Esophagus muscularis mucosa (tissue), 4 donors: ENCODE measurements at regions not wholly inside any gene's neighbourhood (a gene's known extent, or its start where the extent isn't known, plus 50 kb on each side); places are given as distances from the start of the nearest gene placed in this dataset.

ENCODE experiments used
- DNase-seq: peaks from one replicate; pipeline ENCODE4 v3.0.0-alpha.2; 2017; ENCODE audit errors: extremely low spot score
- H3K27ac ChIP-seq, 4 donors: fragments of 200-600 bp; sonication (generic); replicated peaks in 1 of 4; 1 replicate in 3 of 4; 2 replicates in 1 of 4; pipeline ENCODE4 v1.5.1; 2016 to 2019; ENCODE audit warnings: mild to moderate bottlenecking in 1 of 4
- H3K27me3 ChIP-seq, 4 donors: fragments of 200-600 bp; sonication (generic); one replicate each; pipeline versions ENCODE4 v1.5.1 to v1.6.0; 2016 to 2019
- H3K36me3 ChIP-seq, 4 donors: fragments of 200-600 bp; sonication (generic); one replicate each; pipeline ENCODE4 v1.5.1; 2016 to 2019
- H3K4me1 ChIP-seq, 4 donors: fragments of 200-600 bp; sonication (generic); one replicate each; pipeline ENCODE4 v1.5.1; 2016 to 2019
- H3K4me3 ChIP-seq, 4 donors: fragments of 200-600 bp; sonication (generic); 1 replicate in 2 of 4; 2 replicates in 2 of 4; pipeline ENCODE4 v1.5.1; 2016 to 2019; ENCODE audit warnings: mild to moderate bottlenecking in 4 of 4, moderate library complexity in 1 of 4
- H3K9me3 ChIP-seq, 4 donors: fragments of 200-600 bp; sonication (generic); 1 replicate in 3 of 4; 2 replicates in 1 of 4; pipeline ENCODE4 v1.5.1; 2016 to 2019
- EP300 ChIP-seq: sonication (generic); formaldehyde crosslinking; IDR thresholded peaks from one replicate; pipeline ENCODE4 v1.6.1; 2017; ENCODE audit warnings: antibody characterized with exemption
- POLR2A ChIP-seq: fragments of 450-650 bp; IDR thresholded peaks from one replicate; pipeline ENCODE4 v1.6.1; 2017; ENCODE audit warnings: antibody characterized with exemption, moderate library complexity, mild to moderate bottlenecking, low read depth
- POLR2AphosphoS5 ChIP-seq, 2 donors: sonication (generic); formaldehyde crosslinking; IDR thresholded peaks; one replicate each; pipeline ENCODE4 v1.6.1; 2017; ENCODE audit warnings: antibody characterized with exemption in 2 of 2
- WGBS: methylation state at CpG from one replicate; pipeline ENCODE4 v1.1.5; 2018; 5-methylcytosine and 5-hydroxymethylcytosine counted together
- intact Hi-C: fragments of 100-400 bp; cut with DNase I; formaldehyde crosslinking; loops from one replicate; pipeline ENCODE4 v1.15.1; 2023
- TF ChIP-seq, protein P1 (sequence below), 3 experiments: fragments of 200-600 bp in 2 of 3; fragments of 450-650 bp in 1 of 3; sonication (generic) in 2 of 3; IDR thresholded peaks; one replicate each; pipeline ENCODE4 v1.5.1; 2017 to 2019; ENCODE audit warnings: antibody characterized with exemption in 3 of 3, mild to moderate bottlenecking in 2 of 3, moderate library complexity in 1 of 3

DNA sequence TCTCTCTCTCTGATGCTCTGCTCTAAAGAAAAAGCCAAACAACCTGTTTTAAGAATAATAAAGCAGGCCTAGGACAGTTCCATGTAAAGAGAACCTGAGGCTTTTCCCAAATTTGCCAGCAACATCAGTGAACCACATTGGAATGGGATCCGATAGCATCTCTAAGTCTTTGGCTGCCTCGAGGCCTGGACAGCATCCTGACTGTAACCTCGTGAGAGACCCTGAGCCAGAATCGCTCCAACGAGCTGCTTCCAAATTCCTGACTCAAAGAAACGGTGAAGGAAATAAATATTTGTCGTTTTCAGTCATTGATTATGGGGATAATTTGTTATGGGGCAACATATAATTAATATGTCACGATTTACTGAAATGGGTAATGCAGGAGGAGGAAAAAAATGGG, 1012.8 kb downstream of the ROBO2 start:
- Histone ChIP-seq H3K27me3 (no peaks in the 10 kb centered on the region), H3K4me1 (no peaks in the 10 kb centered on the region), H3K36me3 (no peaks in the 10 kb centered on the region), H3K9me3 (no peaks in the 10 kb centered on the region), H3K27ac (no peak overlapping the region), H3K4me3 (no peak overlapping the region)
- TF ChIP-seq POLR2AphosphoS5 (IDR thresholded peaks at IDR 0.05) (no peak), EP300 (no peak), POLR2A (no peak)
- TF ChIP-seq, protein P1, sequence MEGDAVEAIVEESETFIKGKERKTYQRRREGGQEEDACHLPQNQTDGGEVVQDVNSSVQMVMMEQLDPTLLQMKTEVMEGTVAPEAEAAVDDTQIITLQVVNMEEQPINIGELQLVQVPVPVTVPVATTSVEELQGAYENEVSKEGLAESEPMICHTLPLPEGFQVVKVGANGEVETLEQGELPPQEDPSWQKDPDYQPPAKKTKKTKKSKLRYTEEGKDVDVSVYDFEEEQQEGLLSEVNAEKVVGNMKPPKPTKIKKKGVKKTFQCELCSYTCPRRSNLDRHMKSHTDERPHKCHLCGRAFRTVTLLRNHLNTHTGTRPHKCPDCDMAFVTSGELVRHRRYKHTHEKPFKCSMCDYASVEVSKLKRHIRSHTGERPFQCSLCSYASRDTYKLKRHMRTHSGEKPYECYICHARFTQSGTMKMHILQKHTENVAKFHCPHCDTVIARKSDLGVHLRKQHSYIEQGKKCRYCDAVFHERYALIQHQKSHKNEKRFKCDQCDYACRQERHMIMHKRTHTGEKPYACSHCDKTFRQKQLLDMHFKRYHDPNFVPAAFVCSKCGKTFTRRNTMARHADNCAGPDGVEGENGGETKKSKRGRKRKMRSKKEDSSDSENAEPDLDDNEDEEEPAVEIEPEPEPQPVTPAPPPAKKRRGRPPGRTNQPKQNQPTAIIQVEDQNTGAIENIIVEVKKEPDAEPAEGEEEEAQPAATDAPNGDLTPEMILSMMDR (IDR thresholded peaks at IDR 0.05) = no peak
- 77% methylated on average over 8 of the region's 8 CpGs for WGBS
- intact Hi-C loops = no loop called here
- no peak for DNase-seq

DNA sequence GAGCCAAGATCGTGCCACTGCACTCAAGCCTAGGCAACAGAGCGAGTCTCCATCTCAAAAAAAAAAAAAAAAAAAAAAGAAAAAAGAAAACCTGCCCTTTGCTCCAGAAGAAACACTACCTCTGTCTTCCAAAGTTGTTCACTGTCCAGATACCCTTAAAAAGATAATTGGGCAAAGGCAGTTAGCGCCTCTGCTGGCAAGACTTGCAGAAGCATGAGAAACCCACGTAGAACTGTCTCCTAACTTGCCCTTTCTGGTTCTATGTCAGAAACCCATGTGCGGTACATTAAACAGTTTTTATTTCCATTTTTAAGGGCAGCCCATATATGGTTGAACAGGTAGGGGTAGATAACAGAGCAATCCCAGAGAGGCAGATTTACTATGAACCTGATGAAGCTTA, 1026.4 kb downstream of the ROBO2 start:
- H3K4me1 ChIP-seq = no peaks in the 10 kb centered on the region
- no peaks in the 10 kb centered on the region for H3K9me3 ChIP-seq
- no peak for DNase-seq
- TF ChIP-seq POLR2A = no peak
- TF ChIP-seq, protein P1 (IDR thresholded peaks at IDR 0.05) = no peak
- TF ChIP-seq EP300 = no peak
- no peak for TF ChIP-seq POLR2AphosphoS5 (IDR thresholded peaks at IDR 0.05)
- H3K36me3 ChIP-seq = no peaks in the 10 kb centered on the region
- H3K27me3 ChIP-seq = no peaks in the 10 kb centered on the region
- no peak overlapping the region for H3K4me3 ChIP-seq
- intact Hi-C loops = no loop called here
- H3K27ac ChIP-seq = no peak overlapping the region
- WGBS = 96% methylated on average over 5 of the region's 5 CpGs

DNA sequence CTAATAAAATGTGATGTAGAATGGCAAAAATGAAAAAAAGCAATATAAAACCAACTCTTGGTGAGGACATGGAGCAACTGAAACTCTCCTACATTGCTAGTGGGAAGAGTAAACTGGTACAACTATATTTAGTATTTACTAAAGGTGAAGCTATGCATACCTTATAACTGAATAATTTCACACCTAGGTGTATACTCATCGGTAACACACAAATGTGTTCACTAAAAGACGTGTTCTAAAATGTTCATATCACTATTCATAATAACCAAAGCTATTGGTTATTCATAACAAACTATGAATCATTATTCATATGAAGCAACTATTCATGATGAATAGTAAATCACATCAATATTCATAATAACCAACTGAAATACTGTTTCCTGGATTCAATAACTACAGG, 1030.3 kb downstream of the ROBO2 start:
- no peak for DNase-seq
- Histone ChIP-seq H3K27ac (no peak overlapping the region), H3K27me3 (no peaks in the 10 kb centered on the region), H3K9me3 (no peaks in the 10 kb centered on the region), H3K4me1 (no peaks in the 10 kb centered on the region), H3K36me3 (no peaks in the 10 kb centered on the region), H3K4me3 (no peak overlapping the region)
- TF ChIP-seq POLR2AphosphoS5 (IDR thresholded peaks at IDR 0.05) (no peak), POLR2A (no peak), EP300 (no peak)
- TF ChIP-seq, protein P1 (IDR thresholded peaks at IDR 0.05) = no peak
- intact Hi-C loops = no loop called here
- WGBS = 93% methylated on average over 2 of the region's 2 CpGs

DNA sequence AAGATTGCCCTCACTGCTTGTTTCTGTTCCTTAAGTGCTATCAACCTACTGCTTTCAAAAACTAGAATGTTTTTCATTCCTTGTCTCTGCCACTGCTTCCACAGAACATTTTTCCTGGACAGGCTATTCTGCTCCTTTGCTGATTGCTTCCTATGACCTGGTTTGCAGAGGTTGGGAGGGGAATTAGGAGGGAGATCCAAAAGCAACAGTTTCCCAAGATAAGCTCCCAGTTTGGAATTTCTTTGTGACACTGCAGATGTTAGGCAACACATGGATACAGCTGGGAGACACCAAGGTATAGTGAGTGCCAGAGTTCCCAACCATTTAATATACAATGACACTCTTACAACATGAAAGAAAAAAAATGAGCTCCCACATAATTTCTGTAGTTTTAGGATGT, 1036.5 kb downstream of the ROBO2 start:
- Histone ChIP-seq H3K9me3 (no peaks in the 10 kb centered on the region), H3K27me3 (no peaks in the 10 kb centered on the region), H3K4me1 (no peaks in the 10 kb centered on the region), H3K36me3 (no peaks in the 10 kb centered on the region), H3K4me3 (no peak overlapping the region), H3K27ac (no peak overlapping the region)
- no peak for TF ChIP-seq POLR2AphosphoS5 (IDR thresholded peaks at IDR 0.05)
- no peak for TF ChIP-seq POLR2A
- TF ChIP-seq, protein P1 (IDR thresholded peaks at IDR 0.05) = no peak
- TF ChIP-seq EP300 = no peak
- DNase-seq = no peak
- intact Hi-C loops = no loop called here

DNA sequence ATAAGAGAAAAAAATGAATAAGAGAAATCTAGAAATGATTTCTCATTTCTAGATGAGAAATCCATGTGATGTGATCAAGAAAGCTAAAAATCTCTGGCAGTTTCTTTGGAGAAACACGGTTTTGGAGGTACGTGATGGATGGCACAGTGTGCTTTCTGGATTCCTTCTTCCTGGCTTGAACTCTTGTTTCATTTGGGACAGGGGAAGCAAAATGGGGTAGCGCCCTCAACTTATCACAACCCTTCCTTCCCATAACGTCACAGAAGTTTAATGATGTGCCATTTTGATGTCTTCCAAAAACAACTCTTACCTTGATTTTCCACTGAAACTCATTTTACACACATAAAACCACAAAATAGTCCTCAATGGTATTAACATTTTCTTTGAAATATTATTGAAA, 1037.3 kb downstream of the ROBO2 start:
- Histone ChIP-seq H3K4me1 (no peaks in the 10 kb centered on the region), H3K27ac (no peak overlapping the region), H3K4me3 (no peak overlapping the region), H3K36me3 (no peaks in the 10 kb centered on the region), H3K27me3 (no peaks in the 10 kb centered on the region), H3K9me3 (no peaks in the 10 kb centered on the region)
- WGBS = 81% methylated on average over 4 of the region's 4 CpGs
- intact Hi-C loops = no loop called here
- no peak for DNase-seq
- TF ChIP-seq POLR2AphosphoS5 (IDR thresholded peaks at IDR 0.05) (no peak), POLR2A (no peak), EP300 (no peak)
- TF ChIP-seq, protein P1 (IDR thresholded peaks at IDR 0.05) = no peak
